DND-41 (cell line): ENCODE measurements at regions not wholly inside any gene's neighbourhood (a gene's known extent, or its start where the extent isn't known, plus 50 kb on each side); places are given as distances from the start of the nearest gene placed in this dataset.

Experiments
- ATAC-seq: fragments of 200-7000 bp; cut with Tn5 transposase; 3 replicates; pipeline ENCODE4 v1.9.1; 2021; ENCODE audit warnings: low read depth; ENCODE audit not compliant: insufficient read depth
- DNase-seq: peaks from one replicate; pipeline ENCODE4 v3.0.0-alpha.2; 2020
- H2AFZ ChIP-seq: 2 replicates; pipeline ENCODE4 v1.6.0; 2012; ENCODE audit warnings: low read depth, low read length
- H3K27ac ChIP-seq: 2 replicates; pipeline ENCODE4 v1.5.1; 2012; ENCODE audit warnings: low read length, inconsistent platforms
- H3K27me3 ChIP-seq: fragments of 200-600 bp; sonication (generic); 2 replicates; pipeline ENCODE4 v1.6.0; 2012; ENCODE audit warnings: low read length, mild to moderate bottlenecking, inconsistent platforms; ENCODE audit not compliant: insufficient read depth, poor library complexity
- H3K36me3 ChIP-seq: 2 replicates; pipeline ENCODE4 v1.5.1; 2012; ENCODE audit warnings: low read length, inconsistent platforms; ENCODE audit not compliant: insufficient read depth
- H3K4me1 ChIP-seq: 2 replicates; pipeline ENCODE4 v1.5.1; 2012; ENCODE audit warnings: mild to moderate bottlenecking, low read length; ENCODE audit not compliant: insufficient read depth
- H3K4me2 ChIP-seq: 2 replicates; pipeline ENCODE4 v1.6.0; 2012; ENCODE audit warnings: mild to moderate bottlenecking, moderate library complexity, low read length, inconsistent platforms; ENCODE audit not compliant: insufficient read depth
- H3K4me3 ChIP-seq, 2 experiments: fragments of 200-600 bp in 1 of 2; shearing (Covaris generic) in 1 of 2; 2 replicates each; pipeline ENCODE4 v1.5.1; 2012 to 2016; ENCODE audit warnings: inconsistent platforms in 2 of 2, low read length in 2 of 2, mild to moderate bottlenecking in 2 of 2, low read depth in 1 of 2, moderate library complexity in 1 of 2
- H3K79me2 ChIP-seq: 2 replicates; pipeline ENCODE4 v1.6.0; 2012; ENCODE audit warnings: low read length, inconsistent platforms; ENCODE audit not compliant: insufficient read depth
- H3K9ac ChIP-seq: 2 replicates; pipeline ENCODE4 v1.6.0; 2012; ENCODE audit warnings: low read depth, mild to moderate bottlenecking, inconsistent platforms, low read length, moderate library complexity
- H3K9me3 ChIP-seq: 2 replicates; pipeline ENCODE4 v1.5.1; 2012; ENCODE audit warnings: low read length, moderate library complexity, mild to moderate bottlenecking, inconsistent platforms; ENCODE audit not compliant: insufficient read depth, severe bottlenecking
- H4K20me1 ChIP-seq: 2 replicates; pipeline ENCODE4 v1.6.0; 2012; ENCODE audit warnings: low read length; ENCODE audit not compliant: insufficient read depth
- CTCF ChIP-seq: IDR thresholded peaks from 2 replicates; pipeline ENCODE4 v1.5.1; 2012; ENCODE audit warnings: borderline replicate concordance, low read length, moderate library complexity, mild to moderate bottlenecking; ENCODE audit not compliant: poor library complexity, severe bottlenecking; ENCODE audit errors: extremely low read depth
- EZH2 ChIP-seq: IDR thresholded peaks from 3 replicates; pipeline ENCODE4 v1.6.1; 2012; ENCODE audit warnings: borderline replicate concordance, low read depth, mild to moderate bottlenecking, moderate library complexity, low read length, inconsistent platforms; ENCODE audit not compliant: severe bottlenecking

- H3K4me1 ChIP-seq: no peaks in the 10 kb centered on the region
- no peaks in the 10 kb centered on the region for H3K36me3 ChIP-seq
- H3K9ac ChIP-seq: no peak overlapping the region
- TF ChIP-seq EZH2: no peak
- no peak for TF ChIP-seq CTCF
- no peaks in the 10 kb centered on the region for H3K79me2 ChIP-seq
- ATAC-seq: no peak
- H2AFZ ChIP-seq: no peak overlapping the region
- no peaks in the 10 kb centered on the region for H3K9me3 ChIP-seq
- no peak overlapping the region for H3K4me3 ChIP-seq
- H3K27me3 ChIP-seq: no peaks in the 10 kb centered on the region
- DNase-seq: no peak
- H4K20me1 ChIP-seq: 0 out of 2 replicates have a peak, but pooled peaks cover 2% of the 10 kb centered on the region
- H3K27ac ChIP-seq: no peak overlapping the region
- H3K4me2 ChIP-seq: no peak overlapping the region
Measured at GRCh38 chr1:29967261-29967660, 730.9 kb downstream of the PTPRU start.

- TF ChIP-seq CTCF (no peak), EZH2 (no peak)
- H2AFZ ChIP-seq: no peak overlapping the region
- DNase-seq: no peak
- no peak for ATAC-seq
- H3K4me2 ChIP-seq: no peak overlapping the region
- no peaks in the 10 kb centered on the region for H3K79me2 ChIP-seq
- H3K4me3 ChIP-seq: no peak overlapping the region
- H3K27me3 ChIP-seq: no peaks in the 10 kb centered on the region
- H3K27ac ChIP-seq: no peak overlapping the region
- 0 out of 2 replicates have a peak, but pooled peaks cover 3% of the 10 kb centered on the region for H4K20me1 ChIP-seq
- H3K9ac ChIP-seq: no peak overlapping the region
- H3K4me1 ChIP-seq: no peaks in the 10 kb centered on the region
- no peaks in the 10 kb centered on the region for H3K36me3 ChIP-seq
- H3K9me3 ChIP-seq: no peaks in the 10 kb centered on the region
Measured at GRCh38 chr1:29966526-29967045, 730.3 kb downstream of the PTPRU start.

GRCh38 chr1:29964718-29965533, 728.6 kb downstream of the PTPRU start:
- Histone ChIP-seq H3K79me2 (no peaks in the 10 kb centered on the region), H3K9ac (no peak overlapping the region), H3K27me3 (no peaks in the 10 kb centered on the region), H3K4me3 (no peak overlapping the region), H3K36me3 (no peaks in the 10 kb centered on the region), H3K27ac (no peak overlapping the region), H4K20me1 (0 out of 2 replicates have a peak, but pooled peaks cover 7% of the 10 kb centered on the region), H3K9me3 (no peaks in the 10 kb centered on the region), H2AFZ (no peak overlapping the region), H3K4me1 (no peaks in the 10 kb centered on the region), H3K4me2 (no peak overlapping the region)
- no peak for ATAC-seq
- TF ChIP-seq CTCF (no peak), EZH2 (no peak)
- no peak for DNase-seq
